ENCODE measurements at regions not wholly inside any gene's neighbourhood (a gene's known extent, or its start where the extent isn't known, plus 50 kb on each side); places are given as distances from the start of the nearest gene placed in this dataset.

DNA sequence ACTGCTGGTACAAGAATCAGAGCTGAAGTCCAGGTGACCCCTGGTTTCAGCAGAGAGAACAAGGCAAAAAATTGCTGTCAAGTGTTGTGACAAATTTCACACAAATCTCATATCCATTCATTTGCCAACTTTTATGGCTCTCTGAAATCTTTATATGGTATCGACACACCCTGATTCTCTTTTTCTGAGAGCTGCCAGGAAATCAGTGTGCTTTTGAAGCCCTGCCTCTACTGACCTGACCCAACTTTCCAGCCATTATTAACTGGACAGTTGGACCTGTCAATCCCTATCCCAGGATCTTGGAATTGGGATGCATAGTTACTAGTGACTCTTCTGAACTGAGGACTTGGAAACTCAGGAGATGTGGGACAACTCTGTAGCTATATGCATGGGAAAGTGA, 288.2 kb upstream of the GADL1 start:
- DNase-seq: no peak
- no peak overlapping the region for H3K14ac ChIP-seq (ENCODE audit: insufficient read depth, low read length)
- Mint-ChIP-seq H3K27ac (no peak overlapping the region), H3K9me3 (no peaks in the 10 kb centered on the region), H3K36me3 (ENCODE audit: insufficient read depth in 1 of 3, low read depth in 3 of 3) (no peaks in the 10 kb centered on the region), H3K4me1 (peaks cover 9 to 11% of the 10 kb centered on the region in 2 experiments), H3K4me3 (no peak overlapping the region), H3K27me3 (ENCODE audit: low read depth) (no peaks in the 10 kb centered on the region)
- no peak overlapping the region for H3K27ac ChIP-seq (ENCODE audit: insufficient read length, low read depth, low read length)
- no CpG with 5 or more reads among the region's 1 CpG for WGBS (ENCODE audit: extremely low coverage, insufficient read length, low lambda C conversion rate)
- H3K79me2 ChIP-seq (ENCODE audit: insufficient read depth, low read length): no peaks in the 10 kb centered on the region
- H3K4me1 ChIP-seq (ENCODE audit: insufficient read depth, low read length): no peaks in the 10 kb centered on the region; the same call in 1 of the 2 replicates
- no peak overlapping the region for H2BK20ac ChIP-seq (ENCODE audit: low read depth, low read length, poor library complexity, severe bottlenecking)
- no peaks in the 10 kb centered on the region for H3K23me2 ChIP-seq (ENCODE audit: insufficient read length, low read depth, low read length, poor library complexity, severe bottlenecking)
- H2BK12ac ChIP-seq (ENCODE audit: insufficient read length, low read depth, low read length): no peak overlapping the region
- no peaks in the 10 kb centered on the region for H4K20me1 ChIP-seq (ENCODE audit: control insufficient read depth, insufficient read depth, insufficient read length)
- H2BK15ac ChIP-seq (ENCODE audit: low read depth, low read length): no peak overlapping the region
- H3K9ac ChIP-seq (ENCODE audit: extremely low read depth, insufficient read length, low read length): no peak overlapping the region
- no peak overlapping the region for H3K23ac ChIP-seq (ENCODE audit: insufficient read length, low read depth, low read length)
- H3K4ac ChIP-seq (ENCODE audit: low read depth, low read length): no peak overlapping the region
- no peak overlapping the region for H2AK5ac ChIP-seq (ENCODE audit: insufficient read length, low read length)
- TF ChIP-seq, protein P1, sequence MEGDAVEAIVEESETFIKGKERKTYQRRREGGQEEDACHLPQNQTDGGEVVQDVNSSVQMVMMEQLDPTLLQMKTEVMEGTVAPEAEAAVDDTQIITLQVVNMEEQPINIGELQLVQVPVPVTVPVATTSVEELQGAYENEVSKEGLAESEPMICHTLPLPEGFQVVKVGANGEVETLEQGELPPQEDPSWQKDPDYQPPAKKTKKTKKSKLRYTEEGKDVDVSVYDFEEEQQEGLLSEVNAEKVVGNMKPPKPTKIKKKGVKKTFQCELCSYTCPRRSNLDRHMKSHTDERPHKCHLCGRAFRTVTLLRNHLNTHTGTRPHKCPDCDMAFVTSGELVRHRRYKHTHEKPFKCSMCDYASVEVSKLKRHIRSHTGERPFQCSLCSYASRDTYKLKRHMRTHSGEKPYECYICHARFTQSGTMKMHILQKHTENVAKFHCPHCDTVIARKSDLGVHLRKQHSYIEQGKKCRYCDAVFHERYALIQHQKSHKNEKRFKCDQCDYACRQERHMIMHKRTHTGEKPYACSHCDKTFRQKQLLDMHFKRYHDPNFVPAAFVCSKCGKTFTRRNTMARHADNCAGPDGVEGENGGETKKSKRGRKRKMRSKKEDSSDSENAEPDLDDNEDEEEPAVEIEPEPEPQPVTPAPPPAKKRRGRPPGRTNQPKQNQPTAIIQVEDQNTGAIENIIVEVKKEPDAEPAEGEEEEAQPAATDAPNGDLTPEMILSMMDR (conservative IDR thresholded peaks at IDR 0.05): no peak
- H4K5ac ChIP-seq (ENCODE audit: insufficient read length, low read depth, low read length): no peak overlapping the region
- no peaks in the 10 kb centered on the region for H3K27me3 ChIP-seq (ENCODE audit: insufficient read depth, low read length)
- no peak overlapping the region for H3K4me2 ChIP-seq (ENCODE audit: insufficient read depth, insufficient read length, low read length)
- no peak overlapping the region for H2AFZ ChIP-seq (ENCODE audit: low read length)
- no peak overlapping the region for H3K56ac ChIP-seq (ENCODE audit: insufficient read length, low read depth, low read length)
- no peak overlapping the region for H3T11ph ChIP-seq (ENCODE audit: low read length)
- no peak overlapping the region for H2BK5ac ChIP-seq (ENCODE audit: insufficient read length, low read length)
- H3K9me3 ChIP-seq (ENCODE audit: control insufficient read depth, low read depth, low read length): no peaks in the 10 kb centered on the region
- no peak overlapping the region for H3K18ac ChIP-seq (ENCODE audit: insufficient read length, low read depth, low read length)
- no peaks in the 10 kb centered on the region for H3K79me1 ChIP-seq (ENCODE audit: insufficient read depth, low read depth, low read length, poor library complexity, severe bottlenecking)
- no peak overlapping the region for H4K8ac ChIP-seq (replicated peaks; ENCODE audit: insufficient read length, low read depth, low read length)
- H2BK120ac ChIP-seq (ENCODE audit: low read depth, low read length, poor library complexity, severe bottlenecking): no peak overlapping the region
- H4K91ac ChIP-seq (ENCODE audit: insufficient read length, low read depth, low read length): no peak overlapping the region
